DND-41 (cell line): ENCODE measurements at regions not wholly inside any gene's neighbourhood (a gene's known extent, or its start where the extent isn't known, plus 50 kb on each side); places are given as distances from the start of the nearest gene placed in this dataset.

Source experiments
- EZH2 ChIP-seq: IDR thresholded peaks from 3 replicates; pipeline ENCODE4 v1.6.1; 2012; ENCODE audit warnings: borderline replicate concordance, low read depth, mild to moderate bottlenecking, moderate library complexity, low read length, inconsistent platforms; ENCODE audit not compliant: severe bottlenecking
- TF ChIP-seq, protein P1 (sequence below): IDR thresholded peaks from 2 replicates; pipeline ENCODE4 v1.5.1; 2012; ENCODE audit warnings: borderline replicate concordance, low read length, moderate library complexity, mild to moderate bottlenecking; ENCODE audit not compliant: poor library complexity, severe bottlenecking; ENCODE audit errors: extremely low read depth

DNA sequence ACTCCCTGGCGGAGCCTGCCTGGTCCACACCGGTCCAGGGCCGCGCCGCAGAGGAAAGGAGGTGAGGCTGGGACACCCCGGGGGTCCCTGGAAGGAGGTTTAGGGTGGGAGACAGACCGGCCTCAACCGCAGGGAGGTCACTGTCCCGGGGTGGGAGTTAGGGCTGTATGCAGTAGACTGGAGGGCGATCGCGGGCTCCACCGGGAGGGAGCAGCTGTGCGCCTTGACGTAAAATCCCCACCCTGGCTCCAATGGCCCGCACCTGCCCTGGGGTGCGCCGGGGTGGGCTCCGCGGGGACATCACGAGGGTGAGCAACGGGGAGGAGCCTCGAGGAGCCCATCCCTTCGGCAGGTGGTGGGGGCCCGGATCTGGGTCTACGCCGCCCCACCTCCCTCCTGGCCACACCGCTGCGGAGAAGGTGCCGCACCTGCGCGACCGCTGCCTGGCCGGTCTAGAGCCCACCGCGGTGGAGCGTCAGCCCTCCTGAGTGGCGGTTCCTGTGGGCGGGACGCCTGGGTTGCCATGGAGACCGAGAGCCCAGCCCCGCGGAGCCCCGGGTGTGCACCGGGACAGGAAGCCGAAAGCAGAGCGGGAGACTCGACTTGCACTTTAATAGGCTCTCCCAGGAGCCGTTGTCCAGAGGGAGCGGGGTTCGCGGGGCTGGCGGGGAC is 105.1 kb downstream of the ADRA2C start:
- TF ChIP-seq EZH2: no peak
- TF ChIP-seq, protein P1, sequence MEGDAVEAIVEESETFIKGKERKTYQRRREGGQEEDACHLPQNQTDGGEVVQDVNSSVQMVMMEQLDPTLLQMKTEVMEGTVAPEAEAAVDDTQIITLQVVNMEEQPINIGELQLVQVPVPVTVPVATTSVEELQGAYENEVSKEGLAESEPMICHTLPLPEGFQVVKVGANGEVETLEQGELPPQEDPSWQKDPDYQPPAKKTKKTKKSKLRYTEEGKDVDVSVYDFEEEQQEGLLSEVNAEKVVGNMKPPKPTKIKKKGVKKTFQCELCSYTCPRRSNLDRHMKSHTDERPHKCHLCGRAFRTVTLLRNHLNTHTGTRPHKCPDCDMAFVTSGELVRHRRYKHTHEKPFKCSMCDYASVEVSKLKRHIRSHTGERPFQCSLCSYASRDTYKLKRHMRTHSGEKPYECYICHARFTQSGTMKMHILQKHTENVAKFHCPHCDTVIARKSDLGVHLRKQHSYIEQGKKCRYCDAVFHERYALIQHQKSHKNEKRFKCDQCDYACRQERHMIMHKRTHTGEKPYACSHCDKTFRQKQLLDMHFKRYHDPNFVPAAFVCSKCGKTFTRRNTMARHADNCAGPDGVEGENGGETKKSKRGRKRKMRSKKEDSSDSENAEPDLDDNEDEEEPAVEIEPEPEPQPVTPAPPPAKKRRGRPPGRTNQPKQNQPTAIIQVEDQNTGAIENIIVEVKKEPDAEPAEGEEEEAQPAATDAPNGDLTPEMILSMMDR: no peak
